Muscle of leg (tissue), 3 donors: ENCODE measurements at regions not wholly inside any gene's neighbourhood (a gene's known extent, or its start where the extent isn't known, plus 50 kb on each side); places are given as distances from the start of the nearest gene placed in this dataset.
"Not testable (repeated sequence)": the region's sequence is repeated elsewhere in the genome, so short reads cannot be mapped to it uniquely, and the experiment has no call there.

ENCODE experiments used
- DNase-seq: peaks from one replicate; pipeline ENCODE4 v3.0.0; 2013
- H3K27ac ChIP-seq: one replicate; pipeline ENCODE4 v1.5.1; 2013; ENCODE audit warnings: mild to moderate bottlenecking, low read length, control low read depth
- H3K27me3 ChIP-seq: one replicate; pipeline ENCODE4 v1.6.1; 2013; ENCODE audit warnings: low read length; ENCODE audit not compliant: control insufficient read depth, insufficient read depth
- H3K36me3 ChIP-seq: one replicate; pipeline ENCODE4 v1.6.1; 2013; ENCODE audit warnings: low read length; ENCODE audit not compliant: control insufficient read depth, insufficient read depth
- H3K4me1 ChIP-seq: one replicate; pipeline ENCODE4 v1.6.1; 2013; ENCODE audit warnings: low read length; ENCODE audit not compliant: control insufficient read depth, insufficient read depth
- H3K4me3 ChIP-seq: one replicate; pipeline ENCODE4 v1.5.1; 2013; ENCODE audit warnings: low read length, control low read depth
- H3K9me3 ChIP-seq: replicated peaks from 2 replicates; pipeline ENCODE4 v1.6.1; 2013; ENCODE audit warnings: low read depth, low read length; ENCODE audit not compliant: control insufficient read depth
- WGBS: methylation state at CpG from one replicate; pipeline ENCODE4 v1.1.5; 2013; ENCODE audit warnings: missing lambda C conversion rate; ENCODE audit not compliant: insufficient coverage; 5-methylcytosine and 5-hydroxymethylcytosine counted together

DNA sequence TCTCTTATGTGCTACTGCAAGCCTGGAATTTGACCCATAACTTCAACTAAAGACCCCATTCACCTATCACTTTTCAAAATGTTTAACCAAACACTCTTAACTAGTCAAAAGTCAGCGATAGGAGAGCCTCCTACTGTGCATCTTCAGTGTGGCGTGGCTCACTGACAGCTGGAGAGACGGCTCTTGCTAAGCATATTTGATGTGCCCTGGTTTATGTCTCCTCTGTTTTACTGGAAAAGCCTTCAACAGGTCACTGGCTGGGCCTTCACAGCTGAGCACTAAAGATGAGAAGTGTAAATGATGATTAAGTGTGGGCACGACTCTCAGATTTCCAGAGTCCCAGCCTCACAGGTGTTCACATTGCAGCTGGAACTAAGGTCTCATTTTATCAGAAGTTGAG is 472.1 kb downstream of the SEMA3D start:
- H3K9me3 ChIP-seq = no peaks in the 10 kb centered on the region
- no peaks in the 10 kb centered on the region for H3K27me3 ChIP-seq
- H3K4me3 ChIP-seq = no peak overlapping the region
- no peaks in the 10 kb centered on the region for H3K36me3 ChIP-seq
- 48% methylated on average over 4 of the region's 4 CpGs for WGBS
- no peaks in the 10 kb centered on the region for H3K4me1 ChIP-seq
- no peak overlapping the region for H3K27ac ChIP-seq
- no peak for DNase-seq

DNA sequence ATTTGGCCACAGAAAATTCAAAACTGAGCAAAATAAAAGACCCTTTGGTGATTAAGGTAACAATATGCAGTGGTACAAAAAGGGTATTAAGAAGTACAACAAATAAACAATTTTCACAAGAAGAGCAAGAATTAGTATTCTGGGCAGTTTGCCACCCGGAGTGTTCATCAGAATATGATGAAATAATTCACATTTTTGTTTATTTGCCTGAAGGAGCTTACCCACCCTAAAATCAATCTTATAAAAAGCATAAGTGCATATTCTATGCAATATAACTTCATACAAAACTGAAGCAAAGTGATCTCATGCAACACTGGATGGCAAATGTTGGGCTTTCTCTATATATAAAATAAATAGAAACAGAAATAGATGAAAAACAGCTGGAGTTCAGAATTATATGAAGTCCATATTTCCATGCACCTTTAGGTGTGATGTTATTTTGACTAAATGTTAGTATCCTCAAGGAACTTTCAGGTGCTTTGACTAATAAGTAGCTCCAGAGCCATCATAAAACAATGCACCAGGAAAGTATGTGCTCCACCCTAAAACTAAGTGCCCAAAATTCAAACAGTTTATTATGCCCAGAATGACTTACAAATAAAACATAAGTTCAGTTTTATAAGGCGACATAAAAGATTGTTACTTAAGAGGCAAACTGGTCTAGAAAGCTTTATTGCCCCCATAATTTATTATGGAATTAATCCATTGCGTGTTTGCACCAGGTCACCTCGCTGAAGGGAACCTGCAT is 474.3 kb downstream of the SEMA3D start:
- Histone ChIP-seq H3K4me1 (no peaks in the 10 kb centered on the region), H3K4me3 (no peak overlapping the region), H3K36me3 (no peaks in the 10 kb centered on the region), H3K9me3 (no peaks in the 10 kb centered on the region), H3K27ac (no peak overlapping the region), H3K27me3 (no peaks in the 10 kb centered on the region)
- no peak for DNase-seq
- 40% methylated on average over 1 of the region's 4 CpGs for WGBS

DNA sequence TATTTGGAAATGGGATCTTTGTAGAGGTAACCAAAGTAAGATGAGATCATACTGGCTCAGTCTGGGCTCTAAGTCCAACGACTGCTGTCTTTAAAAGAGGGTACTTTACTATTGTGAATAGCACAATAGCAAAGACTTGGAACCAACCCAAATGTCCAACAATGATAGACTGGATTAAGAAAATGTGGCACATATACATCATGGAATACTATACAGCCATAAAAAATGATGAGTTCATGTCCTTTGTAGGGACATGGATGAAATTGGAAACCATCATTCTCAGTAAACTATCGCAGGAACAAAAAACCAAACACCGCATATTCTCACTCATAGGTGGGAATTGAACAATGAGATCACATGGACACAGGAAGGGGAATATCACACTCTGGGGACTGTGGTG is 476.3 kb downstream of the SEMA3D start:
- not testable (repeated sequence) for H3K36me3 ChIP-seq, H3K27ac ChIP-seq, H3K27me3 ChIP-seq, DNase-seq, H3K9me3 ChIP-seq, H3K4me1 ChIP-seq, H3K4me3 ChIP-seq
- WGBS = no CpG with 5 or more reads among the region's 3 CpGs

DNA sequence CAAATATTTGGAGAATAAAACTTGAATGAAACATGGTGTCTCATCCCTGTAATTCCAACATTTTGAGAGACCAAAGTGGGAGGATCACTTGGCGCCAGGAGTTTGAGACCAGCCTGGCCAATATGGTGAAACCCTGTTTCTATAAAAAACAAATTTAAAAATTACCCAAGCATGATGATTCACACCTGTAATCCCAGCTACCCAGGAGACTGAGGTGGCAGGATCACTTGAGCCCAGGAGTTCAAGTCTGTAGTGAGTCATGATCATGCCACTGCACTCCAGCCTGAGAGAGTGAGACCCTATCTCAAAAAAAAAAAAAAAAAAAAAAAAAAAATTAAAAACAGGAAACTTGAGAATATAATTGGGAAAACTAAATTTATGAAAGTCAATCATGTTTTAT is 481.1 kb downstream of the SEMA3D start:
- DNase-seq = no peak
- Histone ChIP-seq H3K27ac (no peak overlapping the region), H3K4me1 (no peaks in the 10 kb centered on the region), H3K36me3 (no peaks in the 10 kb centered on the region), H3K27me3 (no peaks in the 10 kb centered on the region), H3K9me3 (no peaks in the 10 kb centered on the region), H3K4me3 (no peak overlapping the region)
- 100% methylated on average over 1 of the region's 1 CpG for WGBS

DNA sequence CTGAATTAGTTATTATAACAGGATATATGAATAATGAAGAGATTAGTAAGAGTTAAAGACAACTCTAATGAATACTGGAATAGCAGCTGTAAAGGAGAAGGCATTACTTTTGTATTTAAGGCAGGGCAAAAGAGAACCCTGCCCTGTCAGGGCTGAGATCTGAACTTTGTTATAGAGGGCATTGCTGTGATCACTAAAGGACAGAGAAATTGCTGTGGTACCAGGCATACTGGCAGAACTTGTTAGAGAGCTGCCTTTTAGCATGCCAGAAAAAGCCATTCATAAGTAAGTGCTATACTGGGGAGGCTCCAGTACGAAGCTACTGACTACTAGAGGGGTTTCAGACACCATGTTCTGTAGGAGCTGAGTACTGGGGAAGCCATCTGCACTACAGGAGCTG is 481.8 kb downstream of the SEMA3D start:
- Histone ChIP-seq H3K4me3 (no peak overlapping the region), H3K4me1 (no peaks in the 10 kb centered on the region), H3K27ac (no peak overlapping the region), H3K36me3 (no peaks in the 10 kb centered on the region), H3K9me3 (no peaks in the 10 kb centered on the region), H3K27me3 (no peaks in the 10 kb centered on the region)
- no CpG with 5 or more reads among the region's 1 CpG for WGBS
- DNase-seq = no peak

DNA sequence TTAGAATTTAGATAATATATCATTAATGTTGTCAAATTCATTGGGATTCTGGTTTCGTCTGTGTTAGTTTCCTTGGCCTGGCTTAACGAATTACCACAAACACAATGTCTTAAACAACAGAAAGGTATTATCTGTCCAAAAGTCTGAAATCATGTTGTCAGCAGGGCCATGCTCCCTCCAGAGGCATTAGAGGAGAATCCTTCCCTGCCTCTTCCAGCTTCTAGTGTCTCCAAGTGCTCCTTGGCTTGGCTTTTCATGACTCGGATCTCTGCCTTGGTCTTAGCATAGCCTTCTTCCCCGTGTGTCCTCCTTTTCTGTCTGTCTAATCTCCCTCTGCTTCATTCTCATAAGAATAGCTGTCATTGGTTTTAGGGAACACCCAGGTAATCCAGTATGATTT is 482.5 kb downstream of the SEMA3D start:
- H3K9me3 ChIP-seq = no peaks in the 10 kb centered on the region
- no peak for DNase-seq
- H3K4me1 ChIP-seq = no peaks in the 10 kb centered on the region
- no peaks in the 10 kb centered on the region for H3K27me3 ChIP-seq
- no peak overlapping the region for H3K27ac ChIP-seq
- no peaks in the 10 kb centered on the region for H3K36me3 ChIP-seq
- WGBS = 86% methylated on average over 1 of the region's 4 CpGs
- no peak overlapping the region for H3K4me3 ChIP-seq

DNA sequence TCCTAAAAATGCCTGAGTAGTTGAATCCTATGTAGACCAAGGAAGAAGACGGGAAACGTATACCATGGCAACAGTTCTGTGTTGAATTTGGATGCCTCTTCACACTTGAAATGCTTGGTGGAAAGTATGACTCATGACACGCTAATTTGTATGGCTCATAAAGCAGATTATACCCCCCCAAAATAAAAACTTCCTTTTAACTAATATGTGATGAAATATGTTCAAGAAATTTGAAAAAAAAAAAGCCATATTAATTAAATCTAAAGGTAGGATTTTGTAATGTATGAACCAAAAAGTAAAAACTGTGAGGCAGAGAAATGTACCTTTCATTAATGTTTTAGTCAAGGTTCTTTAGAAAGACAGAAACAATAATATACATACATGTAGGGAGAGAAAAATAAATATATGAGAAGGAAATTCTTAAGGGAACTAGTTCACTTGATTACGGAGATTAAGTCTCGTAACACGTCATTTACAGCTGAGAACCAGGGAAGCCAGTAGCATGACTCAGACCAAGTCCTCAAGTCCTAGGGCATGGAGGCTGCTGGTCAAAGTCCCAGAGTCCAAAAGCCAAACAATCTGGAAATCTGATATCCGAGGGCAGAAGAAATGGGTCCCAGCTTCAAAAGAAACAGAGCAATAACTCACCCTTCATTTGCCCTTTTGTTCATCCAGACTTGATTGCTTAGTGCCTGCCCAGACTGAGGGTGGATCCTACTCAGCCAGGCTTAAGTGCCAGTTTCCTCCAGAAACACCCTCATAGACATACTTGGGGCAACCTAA is 485.1 kb downstream of the SEMA3D start:
- no peaks in the 10 kb centered on the region for H3K27me3 ChIP-seq
- peak overlapping the region; percentile 49 for H3K27ac ChIP-seq
- H3K4me3 ChIP-seq = no peak overlapping the region
- H3K9me3 ChIP-seq = no peaks in the 10 kb centered on the region
- peak; percentile 67 for DNase-seq
- no peaks in the 10 kb centered on the region for H3K4me1 ChIP-seq
- WGBS = 52% methylated on average over 4 of the region's 7 CpGs
- H3K36me3 ChIP-seq = no peaks in the 10 kb centered on the region

DNA sequence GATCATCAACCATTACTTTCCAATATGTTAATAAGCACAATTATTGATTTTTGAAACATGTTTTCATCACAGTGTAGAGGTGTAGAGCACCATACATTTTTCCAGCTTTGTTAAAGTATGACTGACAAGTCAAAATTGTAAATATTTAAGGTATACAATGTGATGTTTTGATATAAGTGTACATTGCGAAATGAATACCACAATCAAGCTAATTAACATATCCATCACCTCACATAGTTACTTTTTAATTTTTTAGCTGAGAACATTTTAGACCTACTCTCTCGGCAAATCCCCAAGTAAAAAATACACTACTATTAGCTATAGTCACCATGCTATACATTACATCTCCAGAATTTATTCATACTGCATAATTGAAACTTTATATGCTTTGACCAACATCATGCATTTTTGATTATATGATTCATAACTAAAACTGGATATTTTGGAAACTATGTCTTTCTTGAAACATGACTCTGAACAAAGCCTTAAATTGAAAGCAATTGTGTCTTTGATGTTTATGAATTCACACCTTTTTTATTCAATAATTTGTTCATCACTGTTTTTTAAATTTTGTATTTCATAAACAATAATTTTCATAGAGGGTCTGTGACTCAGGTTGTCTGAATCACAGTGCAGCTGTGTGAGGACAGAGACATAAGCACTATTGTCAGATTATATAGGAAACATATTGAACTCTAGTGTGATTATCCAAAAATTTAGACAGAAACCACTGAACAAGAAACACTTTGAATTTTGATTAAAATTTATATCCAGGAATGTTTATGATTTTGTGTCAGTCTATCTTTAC is 486.1 kb downstream of the SEMA3D start:
- H3K9me3 ChIP-seq = peaks cover under 1% of the 10 kb centered on the region
- no peak overlapping the region for H3K4me3 ChIP-seq
- WGBS = no CpG with 5 or more reads among the region's 2 CpGs
- H3K27ac ChIP-seq = no peak overlapping the region
- H3K36me3 ChIP-seq = no peaks in the 10 kb centered on the region
- no peak for DNase-seq
- no peaks in the 10 kb centered on the region for H3K27me3 ChIP-seq
- no peaks in the 10 kb centered on the region for H3K4me1 ChIP-seq

DNA sequence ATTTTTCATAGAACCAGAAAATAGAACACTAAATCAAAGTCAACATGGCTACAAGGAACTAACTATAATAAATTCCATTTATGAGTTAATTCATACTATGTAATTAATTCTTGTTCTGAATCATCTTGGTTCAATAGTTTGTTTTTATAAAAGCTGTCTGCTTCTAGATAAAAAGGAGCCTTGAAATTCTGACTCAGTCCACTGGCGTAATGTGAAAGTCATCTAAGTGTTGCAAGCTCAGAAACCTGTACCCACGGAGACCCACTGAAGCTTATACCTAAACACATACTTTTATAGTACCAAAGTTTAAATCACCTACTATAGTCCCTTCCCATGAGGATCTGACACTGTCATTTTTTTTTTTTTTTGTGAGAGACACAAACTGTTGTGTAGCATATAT is 489.4 kb downstream of the SEMA3D start:
- Histone ChIP-seq H3K27me3 (no peaks in the 10 kb centered on the region), H3K4me1 (no peaks in the 10 kb centered on the region), H3K9me3 (peaks cover 2% of the 10 kb centered on the region), H3K27ac (no peak overlapping the region), H3K4me3 (no peak overlapping the region), H3K36me3 (no peaks in the 10 kb centered on the region)
- 88% methylated on average over 1 of the region's 2 CpGs for WGBS
- DNase-seq = no peak

DNA sequence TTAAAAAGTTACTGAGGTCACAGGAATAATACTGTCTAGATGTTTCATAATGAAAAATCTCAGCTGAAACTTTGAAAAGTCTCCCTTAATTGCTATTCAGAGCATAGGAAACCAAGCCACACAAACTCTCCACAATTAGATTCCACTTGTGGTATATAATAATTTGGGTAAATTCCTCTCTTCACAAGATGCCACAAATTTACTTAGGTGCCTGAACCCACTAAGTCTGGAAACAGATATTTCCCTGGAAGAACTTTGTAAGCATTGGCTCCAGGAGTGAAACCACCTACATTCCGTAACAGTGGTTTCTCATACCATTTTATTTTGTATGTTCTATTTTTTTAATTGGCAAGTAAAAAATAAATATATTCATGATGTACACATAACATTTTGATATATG is 493.4 kb downstream of the SEMA3D start:
- Histone ChIP-seq H3K9me3 (peaks cover 2% of the 10 kb centered on the region), H3K4me3 (no peak overlapping the region), H3K27me3 (no peaks in the 10 kb centered on the region), H3K36me3 (no peaks in the 10 kb centered on the region), H3K27ac (no peak overlapping the region), H3K4me1 (no peaks in the 10 kb centered on the region)
- DNase-seq = no peak
- WGBS = no CpG with 5 or more reads among the region's 1 CpG
